ENCODE measurements at regions not wholly inside any gene's neighbourhood (a gene's known extent, or its start where the extent isn't known, plus 50 kb on each side); places are given as distances from the start of the nearest gene placed in this dataset.

GRCh38 chr6:98583506-98583905 lies 250.9 kb upstream of the POU3F2 start:
- Mint-ChIP-seq H3K9me3 (no peaks in the 10 kb centered on the region), H3K27me3 (ENCODE audit: insufficient read depth, low read depth) (peaks cover 2% of the 10 kb centered on the region), H3K4me3 (no peak overlapping the region), H3K4me1 (peaks cover 11% of the 10 kb centered on the region), H3K36me3 (no peaks in the 10 kb centered on the region), H3K27ac (no peak overlapping the region)
- no peak overlapping the region for H3K4me2 ChIP-seq
- H3K9me3 ChIP-seq (ENCODE audit: low read depth): no peaks in the 10 kb centered on the region
- H3K9ac ChIP-seq: no peak overlapping the region
- no peaks in the 10 kb centered on the region for H3F3A ChIP-seq (ENCODE audit: low read depth)
- H2AFZ ChIP-seq (replicated peaks): no peak overlapping the region
- no peaks in the 10 kb centered on the region for H3K36me3 ChIP-seq
- peaks cover 10% of the 10 kb centered on the region for H3K4me1 ChIP-seq
- no peaks in the 10 kb centered on the region for H3K27me3 ChIP-seq
- no peaks in the 10 kb centered on the region for H3K79me2 ChIP-seq (ENCODE audit: low read depth)
- DNase-seq (ENCODE audit: low spot score): no peak
- H3K4me3 ChIP-seq: no peak overlapping the region
- TF ChIP-seq EZH2 (IDR thresholded peaks at IDR 0.05): no peak
- no peak for TF ChIP-seq EZH2phosphoT487 (IDR thresholded peaks at IDR 0.05)
- no peak for TF ChIP-seq CTCF (IDR thresholded peaks at IDR 0.05)
- H3K27ac ChIP-seq: no peak overlapping the region
- H4K20me1 ChIP-seq (ENCODE audit: low read depth): no peaks in the 10 kb centered on the region

- Mint-ChIP-seq H3K4me3 (no peak overlapping the region), H3K27ac (no peak overlapping the region), H3K4me1 (peaks cover 4% of the 10 kb centered on the region), H3K36me3 (no peaks in the 10 kb centered on the region), H3K27me3 (ENCODE audit: insufficient read depth, low read depth) (peaks cover 4% of the 10 kb centered on the region), H3K9me3 (no peaks in the 10 kb centered on the region)
- TF ChIP-seq EZH2phosphoT487 (IDR thresholded peaks at IDR 0.05): no peak
- TF ChIP-seq CTCF (IDR thresholded peaks at IDR 0.05): peak; percentile 40
- no peak overlapping the region for H3K9ac ChIP-seq
- H3K4me2 ChIP-seq: no peak overlapping the region
- no peaks in the 10 kb centered on the region for H3K36me3 ChIP-seq
- H3K27me3 ChIP-seq: no peaks in the 10 kb centered on the region
- H2AFZ ChIP-seq (replicated peaks): no peak overlapping the region
- no peaks in the 10 kb centered on the region for H3K79me2 ChIP-seq (ENCODE audit: low read depth)
- DNase-seq (ENCODE audit: low spot score): peak; percentile 25
- H3K27ac ChIP-seq: no peak overlapping the region
- no peaks in the 10 kb centered on the region for H3F3A ChIP-seq (ENCODE audit: low read depth)
- H4K20me1 ChIP-seq (ENCODE audit: low read depth): no peaks in the 10 kb centered on the region
- H3K9me3 ChIP-seq (ENCODE audit: low read depth): no peaks in the 10 kb centered on the region
- no peaks in the 10 kb centered on the region for H3K4me1 ChIP-seq
- H3K4me3 ChIP-seq: no peak overlapping the region
These were observed 248.2 kb upstream of the POU3F2 start for GRCh38 chr6:98586163-98586562.

GRCh38 chr6:98587555-98587954 lies 246.8 kb upstream of the POU3F2 start:
- Mint-ChIP-seq H3K27me3 (ENCODE audit: insufficient read depth, low read depth) (peaks cover 4% of the 10 kb centered on the region), H3K9me3 (no peaks in the 10 kb centered on the region), H3K36me3 (no peaks in the 10 kb centered on the region), H3K27ac (no peak overlapping the region), H3K4me1 (peaks cover 4% of the 10 kb centered on the region), H3K4me3 (no peak overlapping the region)
- H3K79me2 ChIP-seq (ENCODE audit: low read depth): no peaks in the 10 kb centered on the region
- H3K4me1 ChIP-seq: no peaks in the 10 kb centered on the region
- no peaks in the 10 kb centered on the region for H4K20me1 ChIP-seq (ENCODE audit: low read depth)
- H3F3A ChIP-seq (ENCODE audit: low read depth): no peaks in the 10 kb centered on the region
- H3K27ac ChIP-seq: no peak overlapping the region
- H3K9me3 ChIP-seq (ENCODE audit: low read depth): no peaks in the 10 kb centered on the region
- no peak overlapping the region for H3K4me2 ChIP-seq
- no peak overlapping the region for H3K4me3 ChIP-seq
- no peaks in the 10 kb centered on the region for H3K36me3 ChIP-seq
- H3K27me3 ChIP-seq: no peaks in the 10 kb centered on the region
- H2AFZ ChIP-seq (replicated peaks): no peak overlapping the region
- TF ChIP-seq EZH2phosphoT487 (IDR thresholded peaks at IDR 0.05): no peak
- no peak for TF ChIP-seq CTCF (IDR thresholded peaks at IDR 0.05)
- no peak for TF ChIP-seq EZH2 (IDR thresholded peaks at IDR 0.05)
- H3K9ac ChIP-seq: no peak overlapping the region
- DNase-seq (ENCODE audit: low spot score): no peak

GRCh38 chr6:98589536-98589935 lies 244.8 kb upstream of the POU3F2 start:
- DNase-seq (ENCODE audit: low spot score): no peak
- Histone ChIP-seq H3K27ac (no peak overlapping the region), H3K9me3 (ENCODE audit: low read depth) (no peaks in the 10 kb centered on the region), H3K79me2 (ENCODE audit: low read depth) (no peaks in the 10 kb centered on the region), H3K4me1 (peaks cover 6% of the 10 kb centered on the region), H3K4me3 (no peak overlapping the region), H3K4me2 (no peak overlapping the region), H3F3A (ENCODE audit: low read depth) (no peaks in the 10 kb centered on the region), H3K9ac (no peak overlapping the region), H2AFZ (replicated peaks) (no peak overlapping the region), H4K20me1 (ENCODE audit: low read depth) (no peaks in the 10 kb centered on the region), H3K36me3 (no peaks in the 10 kb centered on the region), H3K27me3 (no peaks in the 10 kb centered on the region)
- Mint-ChIP-seq H3K9me3 (no peaks in the 10 kb centered on the region), H3K27ac (no peak overlapping the region), H3K4me1 (peaks cover 4% of the 10 kb centered on the region), H3K27me3 (ENCODE audit: insufficient read depth, low read depth) (peaks cover 2% of the 10 kb centered on the region), H3K36me3 (no peaks in the 10 kb centered on the region), H3K4me3 (no peak overlapping the region)
- TF ChIP-seq EZH2 (IDR thresholded peaks at IDR 0.05) (no peak), EZH2phosphoT487 (IDR thresholded peaks at IDR 0.05) (no peak), CTCF (IDR thresholded peaks at IDR 0.05) (no peak)

Data from neural progenitor cell (in vitro differentiated cells).